ENCODE measurements at regions not wholly inside any gene's neighbourhood (a gene's known extent, or its start where the extent isn't known, plus 50 kb on each side); places are given as distances from the start of the nearest gene placed in this dataset.

DNA sequence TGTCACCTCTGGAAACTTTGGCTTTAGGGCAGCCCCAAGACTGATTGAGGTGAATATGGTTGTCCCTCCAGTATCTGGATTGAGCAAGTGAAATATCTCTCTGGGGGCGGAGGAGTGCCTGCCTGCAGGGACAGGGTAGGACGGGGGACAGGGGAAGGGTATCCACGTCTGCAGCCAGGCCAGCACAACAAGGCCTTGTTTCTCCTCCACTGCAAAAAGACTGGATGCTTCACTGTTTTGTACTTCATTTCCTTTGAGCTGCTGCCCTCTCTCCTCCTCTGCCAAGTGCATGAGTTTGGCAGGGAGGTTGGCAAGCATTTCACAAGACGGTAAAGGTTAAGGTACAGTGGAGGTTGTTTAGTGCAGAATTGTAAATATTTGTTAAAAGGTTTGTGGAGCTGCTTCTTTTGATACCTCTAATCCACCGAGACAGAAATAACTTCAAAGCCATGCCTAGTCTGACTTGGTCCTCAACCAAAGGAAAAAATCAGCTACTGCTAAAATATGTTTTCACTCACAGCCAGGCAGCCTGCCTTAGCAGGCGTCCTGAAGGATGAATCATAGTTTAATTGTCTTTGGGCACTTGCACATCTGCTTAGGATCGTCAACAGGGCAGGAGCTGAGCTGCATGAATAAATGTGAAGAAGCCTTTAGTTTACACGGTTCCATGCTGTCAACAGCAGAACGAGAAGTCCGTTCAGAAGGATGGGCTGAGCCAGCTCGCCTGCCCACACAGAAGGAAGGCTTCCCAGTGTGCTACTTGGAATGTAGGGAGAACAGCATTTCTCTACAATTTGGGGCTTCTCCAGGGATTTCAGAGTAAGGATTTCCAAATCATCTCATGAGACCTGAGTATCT, 269.7 kb downstream of the TTC6 start:
- DNase-seq = peak; percentile 74

DNA sequence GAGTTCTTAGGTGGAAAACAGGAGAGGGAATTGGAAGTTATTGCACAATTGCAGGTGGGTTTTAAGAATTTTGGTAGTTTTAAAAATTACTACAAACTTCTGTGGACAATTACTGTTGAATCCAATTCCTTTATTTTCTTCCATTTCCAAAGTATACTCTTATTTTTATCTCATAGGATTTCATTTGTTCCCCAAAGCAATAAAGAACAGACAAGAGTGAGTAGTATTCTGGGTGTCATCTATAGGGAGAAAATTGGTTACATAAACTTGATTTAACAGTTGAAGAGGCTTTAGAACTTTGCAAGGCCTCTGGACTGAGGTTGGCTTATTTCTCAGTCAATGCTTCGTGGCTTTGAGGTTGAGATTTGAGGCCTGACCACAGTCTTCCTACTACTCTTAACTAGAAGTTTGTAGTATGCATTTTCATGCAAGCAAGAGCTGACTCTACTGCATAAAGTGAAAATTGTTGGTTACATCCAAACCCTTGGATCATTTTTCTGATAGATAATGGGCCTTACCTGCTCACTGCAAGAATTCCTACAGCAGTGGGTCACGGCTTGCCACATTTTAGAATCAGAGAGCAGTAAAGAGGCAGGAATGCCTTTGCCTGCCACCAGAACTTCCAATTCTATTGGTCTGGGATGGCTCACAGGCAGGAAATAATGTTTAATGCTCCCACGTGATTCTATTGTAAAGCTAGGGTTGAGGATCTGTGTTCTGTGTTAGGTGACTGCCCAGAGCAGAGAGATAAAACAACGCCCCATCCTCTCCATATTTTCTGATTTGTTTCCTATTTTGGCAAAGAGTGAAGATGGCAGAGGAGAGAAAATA, 270.5 kb downstream of the TTC6 start:
- H3K4me3 ChIP-seq = no peak overlapping the region
- TF ChIP-seq POLR2AphosphoS5 (IDR thresholded peaks at IDR 0.05) = no peak
- no peak for TF ChIP-seq EP300 (IDR thresholded peaks at IDR 0.05)
- TF ChIP-seq, protein P1, sequence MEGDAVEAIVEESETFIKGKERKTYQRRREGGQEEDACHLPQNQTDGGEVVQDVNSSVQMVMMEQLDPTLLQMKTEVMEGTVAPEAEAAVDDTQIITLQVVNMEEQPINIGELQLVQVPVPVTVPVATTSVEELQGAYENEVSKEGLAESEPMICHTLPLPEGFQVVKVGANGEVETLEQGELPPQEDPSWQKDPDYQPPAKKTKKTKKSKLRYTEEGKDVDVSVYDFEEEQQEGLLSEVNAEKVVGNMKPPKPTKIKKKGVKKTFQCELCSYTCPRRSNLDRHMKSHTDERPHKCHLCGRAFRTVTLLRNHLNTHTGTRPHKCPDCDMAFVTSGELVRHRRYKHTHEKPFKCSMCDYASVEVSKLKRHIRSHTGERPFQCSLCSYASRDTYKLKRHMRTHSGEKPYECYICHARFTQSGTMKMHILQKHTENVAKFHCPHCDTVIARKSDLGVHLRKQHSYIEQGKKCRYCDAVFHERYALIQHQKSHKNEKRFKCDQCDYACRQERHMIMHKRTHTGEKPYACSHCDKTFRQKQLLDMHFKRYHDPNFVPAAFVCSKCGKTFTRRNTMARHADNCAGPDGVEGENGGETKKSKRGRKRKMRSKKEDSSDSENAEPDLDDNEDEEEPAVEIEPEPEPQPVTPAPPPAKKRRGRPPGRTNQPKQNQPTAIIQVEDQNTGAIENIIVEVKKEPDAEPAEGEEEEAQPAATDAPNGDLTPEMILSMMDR (IDR thresholded peaks at IDR 0.05) = no peak
- TF ChIP-seq POLR2A (IDR thresholded peaks at IDR 0.05) = no peak
- H3K27me3 ChIP-seq = no peaks in the 10 kb centered on the region
- 73 to 78% methylated on average over 4 of the region's 4 CpGs for WGBS, 2 donors
- H3K4me1 ChIP-seq = peaks cover 0 to 35% (median 25%) of the 10 kb centered on the region in 4 donors
- H3K27ac ChIP-seq = peak overlapping the region in 3 of 4 donors; percentile 40 to 71 (median 64)
- no peaks in the 10 kb centered on the region for H3K36me3 ChIP-seq
- intact Hi-C loops (cut with DNase I) = loop anchor here (2.0 kb wide), 1 partner anchor 41 kb away; no protein-coding TSS in a partner anchor
- no peaks in the 10 kb centered on the region for H3K9me3 ChIP-seq
- no peak for DNase-seq

More for the DNA sequence above, 269.7 kb downstream of the TTC6 start:
- H3K27me3 ChIP-seq = no peaks in the 10 kb centered on the region
- H3K4me1 ChIP-seq = peaks cover 0 to 26% (median 21%) of the 10 kb centered on the region in 4 donors
- no peak overlapping the region for H3K4me3 ChIP-seq
- peak overlapping the region in 3 of 4 donors; percentile 37 to 71 (median 64) for H3K27ac ChIP-seq
- no peaks in the 10 kb centered on the region for H3K9me3 ChIP-seq
- intact Hi-C loops (cut with DNase I) = loop anchor here (2.0 kb wide), 1 partner anchor 40 kb away; no protein-coding TSS in a partner anchor
- TF ChIP-seq POLR2AphosphoS5 (IDR thresholded peaks at IDR 0.05) (peak; percentile 54 to 92 (median 88)), EP300 (IDR thresholded peaks at IDR 0.05) (peak in 2 of 4 donors; percentile 8 to 57)
- TF ChIP-seq, protein P1 (IDR thresholded peaks at IDR 0.05) = no peak
- WGBS, 2 donors = 18 to 51% methylated on average over 11 of the region's 11 CpGs
- no peaks in the 10 kb centered on the region for H3K36me3 ChIP-seq

DNA sequence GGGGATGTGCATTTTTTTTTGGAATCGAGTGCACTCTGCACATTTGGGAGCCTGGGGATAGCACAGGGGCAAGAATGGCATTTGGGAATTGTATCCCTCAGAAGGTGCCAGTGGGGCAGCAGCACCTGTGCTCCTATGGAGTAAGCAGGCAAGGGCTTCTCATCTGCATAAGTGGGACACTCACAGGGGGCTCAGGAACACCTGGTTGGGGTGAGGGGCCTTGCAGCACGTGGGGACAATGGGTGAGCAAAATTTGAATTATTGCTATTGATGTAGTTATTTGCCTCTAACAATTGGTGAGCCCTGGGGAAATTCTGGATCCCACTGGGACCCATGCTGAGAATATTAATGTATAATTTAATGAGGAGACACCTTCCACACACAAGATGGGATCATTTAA, 274.2 kb downstream of the TTC6 start:
- H3K27ac ChIP-seq = no peak overlapping the region
- H3K36me3 ChIP-seq = no peaks in the 10 kb centered on the region
- 66 to 86% methylated on average over 2 of the region's 2 CpGs for WGBS, 2 donors
- TF ChIP-seq POLR2AphosphoS5 (IDR thresholded peaks at IDR 0.05) (no peak), POLR2A (IDR thresholded peaks at IDR 0.05) (no peak), EP300 (IDR thresholded peaks at IDR 0.05) (no peak)
- TF ChIP-seq, protein P1 (IDR thresholded peaks at IDR 0.05) = no peak
- DNase-seq = no peak
- no peak overlapping the region for H3K4me3 ChIP-seq
- H3K27me3 ChIP-seq = no peaks in the 10 kb centered on the region
- H3K9me3 ChIP-seq = no peaks in the 10 kb centered on the region
- peaks cover 0 to 40% (median 20%) of the 10 kb centered on the region in 4 donors for H3K4me1 ChIP-seq
- intact Hi-C loops (cut with DNase I) = loop anchor here (5.0 to 10.0 kb wide), 2 partner anchors 285 to 622 kb away; no protein-coding TSS in a partner anchor

DNA sequence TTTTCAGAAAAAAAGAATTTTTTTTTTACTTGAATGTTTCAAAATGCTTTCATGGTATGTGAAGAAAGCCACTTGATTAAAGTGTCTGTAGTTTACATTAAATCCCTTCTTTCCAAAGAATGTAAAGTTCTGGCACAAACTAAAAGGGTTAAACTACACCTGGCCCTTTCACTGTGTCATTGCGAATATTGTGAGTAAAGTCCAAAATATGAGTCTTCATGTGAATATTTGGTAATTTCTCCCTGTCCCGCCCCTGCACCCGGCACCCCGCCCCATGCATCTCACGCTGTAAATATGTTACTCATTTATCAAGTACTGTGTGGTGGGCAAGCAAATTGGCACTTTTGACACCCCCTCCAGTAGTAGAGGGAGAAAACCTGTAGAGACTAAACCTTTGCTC, 274.7 kb downstream of the TTC6 start:
- TF ChIP-seq EP300 (IDR thresholded peaks at IDR 0.05) (no peak), POLR2AphosphoS5 (IDR thresholded peaks at IDR 0.05) (no peak), POLR2A (IDR thresholded peaks at IDR 0.05) (no peak)
- TF ChIP-seq, protein P1 (IDR thresholded peaks at IDR 0.05) = no peak
- Histone ChIP-seq H3K4me3 (no peak overlapping the region), H3K4me1 (peaks cover 0 to 37% (median 14%) of the 10 kb centered on the region in 4 donors), H3K36me3 (no peaks in the 10 kb centered on the region), H3K9me3 (no peaks in the 10 kb centered on the region), H3K27me3 (no peaks in the 10 kb centered on the region), H3K27ac (peak overlapping the region in 3 of 4 donors; percentile 8 to 58 (median 14))
- intact Hi-C loops (cut with DNase I) = loop anchor here (5.0 to 10.0 kb wide), 2 partner anchors 285 to 623 kb away; no protein-coding TSS in a partner anchor
- DNase-seq = no peak
- 20 to 79% methylated on average over 5 of the region's 5 CpGs for WGBS, 2 donors
